Activated T-helper 1 cell treated with anti-CD3 and anti-CD28 coated beads, Interleukin-2, amount 50 U/mL, for 16 hours (primary cell): ENCODE measurements at regions not wholly inside any gene's neighbourhood (a gene's known extent, or its start where the extent isn't known, plus 50 kb on each side); places are given as distances from the start of the nearest gene placed in this dataset.

Experiments used
- DNase-seq, 2 donors: peaks; one replicate each; pipeline ENCODE4 v3.0.0-alpha.2; 2020; ENCODE audit warnings: low read depth in 1 of 2, low spot score in 1 of 2

DNA sequence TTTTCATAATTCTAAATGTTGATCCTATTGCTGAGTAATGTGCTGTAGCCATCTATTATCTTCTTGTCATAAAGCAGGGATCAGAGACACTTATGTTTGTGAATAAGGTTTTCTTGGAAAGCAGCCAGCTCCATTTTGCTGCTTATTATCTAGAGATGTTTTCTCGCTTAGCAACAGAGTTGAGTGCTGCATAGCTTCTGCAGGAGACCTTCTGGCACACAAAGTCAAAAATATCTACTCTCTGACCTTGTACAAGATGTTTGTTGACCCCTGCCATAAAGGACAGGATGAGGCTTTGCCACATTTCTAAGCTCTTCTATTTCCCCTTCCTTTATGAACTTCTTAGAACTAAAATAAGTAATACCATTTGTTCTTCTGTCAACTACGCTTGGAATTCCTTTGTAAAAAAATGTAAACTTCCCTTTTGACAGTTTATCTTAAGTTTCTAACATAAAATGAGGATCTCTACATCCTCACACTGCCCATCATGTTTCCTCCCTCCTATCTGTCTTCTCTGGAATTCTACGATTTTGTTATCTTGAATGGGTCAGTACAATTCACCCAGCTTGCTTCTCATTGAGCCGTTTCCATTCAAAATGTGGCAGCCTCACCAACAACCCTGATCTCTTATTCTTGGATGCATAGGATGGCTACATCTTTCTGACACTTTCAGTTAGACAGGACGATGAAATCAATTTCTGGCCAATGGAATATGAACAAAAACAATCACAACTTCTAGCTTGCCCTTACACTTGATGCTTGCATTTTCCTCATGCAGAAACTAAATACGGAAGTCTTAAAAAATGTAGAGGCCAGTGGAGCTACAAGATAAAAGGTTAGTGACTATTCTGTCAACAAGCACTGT, 1377.0 kb downstream of the SUCLG1 start:
- no peak for DNase-seq

DNA sequence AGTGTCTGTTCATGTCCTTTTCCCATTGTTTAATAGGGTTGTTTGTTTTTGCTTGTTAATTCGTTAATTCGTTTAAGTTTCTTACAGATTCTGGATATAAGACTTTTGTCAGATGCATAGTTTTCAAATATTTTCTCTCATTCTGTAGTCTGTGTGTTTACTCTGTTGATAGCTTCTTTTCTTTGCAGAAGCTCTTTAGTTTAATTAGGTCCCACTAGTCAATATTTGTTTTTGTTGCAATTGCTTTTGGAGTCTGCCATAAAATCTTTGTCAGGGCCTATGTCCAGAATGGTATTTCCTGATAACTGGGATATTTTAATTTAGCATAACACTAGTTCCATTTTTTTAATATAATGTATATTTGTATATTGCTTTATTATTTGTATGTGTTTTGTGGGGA, 1380.1 kb downstream of the SUCLG1 start:
- DNase-seq = no peak

- DNase-seq = no peak
These were observed 1386.3 kb downstream of the SUCLG1 start for GRCh38 chr2:83072767-83073166.

DNA sequence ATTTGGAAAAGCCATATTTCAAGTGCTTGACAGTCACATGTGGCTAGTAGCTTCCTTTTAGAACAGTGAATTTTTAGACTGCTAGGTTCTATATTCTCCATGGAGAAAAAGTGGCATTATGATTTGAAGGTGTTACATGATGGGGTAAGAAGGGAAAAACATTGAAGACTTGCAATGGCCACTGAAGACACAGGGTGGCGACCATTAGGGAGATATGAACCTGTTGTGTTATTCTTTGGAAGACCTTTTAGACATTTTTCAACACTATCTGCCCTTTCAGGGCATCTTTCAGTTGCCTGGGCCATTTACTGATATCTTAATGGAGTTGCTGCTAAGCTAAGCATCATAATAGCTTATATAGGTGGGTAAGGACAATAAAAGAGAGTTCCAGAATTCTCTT, 1387.2 kb downstream of the SUCLG1 start:
- DNase-seq = no peak

- no peak for DNase-seq
These were observed 1387.7 kb downstream of the SUCLG1 start for GRCh38 chr2:83071352-83071751.

DNA sequence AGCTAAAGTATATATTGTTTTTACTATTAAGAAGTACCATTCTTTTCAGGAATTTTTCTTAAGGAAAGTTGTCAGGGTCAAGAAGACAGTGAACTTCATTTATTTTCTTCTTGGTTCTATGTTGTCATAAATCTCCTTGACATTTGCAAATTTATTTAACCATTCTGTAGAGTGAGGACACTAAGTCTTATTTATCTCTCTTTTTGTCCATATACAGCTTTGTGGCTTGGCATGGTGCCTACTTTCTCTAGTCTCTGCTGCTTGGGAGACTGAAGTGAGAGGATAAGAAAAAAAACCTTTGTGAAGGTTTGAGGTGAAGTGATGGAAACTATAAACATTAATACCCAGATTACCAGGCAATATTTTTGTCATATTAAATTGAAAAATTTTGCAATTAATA, 1389.4 kb downstream of the SUCLG1 start:
- DNase-seq = no peak

DNA sequence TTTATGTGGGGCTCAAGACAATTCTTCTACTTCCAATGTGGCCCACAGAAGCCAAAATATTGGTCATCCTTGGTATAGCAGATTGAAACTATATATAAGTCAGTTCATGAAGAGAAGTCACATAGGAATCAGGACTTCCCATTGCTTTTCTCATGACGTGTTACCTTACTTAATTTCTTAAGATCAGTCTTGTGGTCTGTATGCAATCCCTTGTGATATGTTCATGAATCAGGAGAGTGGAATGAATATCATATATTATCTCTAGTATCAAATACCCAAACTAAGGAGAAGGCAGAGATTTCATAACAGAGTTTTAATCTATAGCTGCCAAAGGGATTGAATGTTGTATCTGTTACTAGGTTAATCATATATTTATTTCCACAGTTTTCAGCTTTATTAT, 1390.4 kb downstream of the SUCLG1 start:
- DNase-seq = no peak

GRCh38 chr2:83067947-83068346, 1391.1 kb downstream of the SUCLG1 start:
- no peak for DNase-seq

- no peak for DNase-seq
These were observed 1395.1 kb downstream of the SUCLG1 start for GRCh38 chr2:83063933-83064332.

DNA sequence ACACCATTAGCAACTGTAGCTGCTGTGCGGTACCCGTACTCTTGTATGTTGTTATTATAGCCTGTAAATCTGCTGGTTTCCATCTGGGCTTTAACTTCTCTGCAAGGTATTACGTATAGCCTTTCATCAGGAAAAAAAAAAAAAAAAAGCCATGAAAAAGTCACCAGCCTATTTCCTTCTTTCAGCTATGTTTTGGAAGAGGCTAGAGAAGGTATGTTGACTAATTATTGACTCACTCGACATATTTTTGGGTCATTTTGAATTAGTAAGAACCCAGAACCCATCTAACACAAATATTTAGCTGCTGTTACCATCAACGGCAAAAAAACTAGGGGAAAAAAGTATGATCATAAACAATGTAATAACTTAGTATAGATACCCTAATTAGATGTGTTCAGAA, 1395.6 kb downstream of the SUCLG1 start:
- no peak for DNase-seq

- no peak for DNase-seq
These were observed 1400.4 kb downstream of the SUCLG1 start for GRCh38 chr2:83058683-83059082.

GRCh38 chr2:83055376-83056010, 1403.6 kb downstream of the SUCLG1 start:
- no peak for DNase-seq

DNA sequence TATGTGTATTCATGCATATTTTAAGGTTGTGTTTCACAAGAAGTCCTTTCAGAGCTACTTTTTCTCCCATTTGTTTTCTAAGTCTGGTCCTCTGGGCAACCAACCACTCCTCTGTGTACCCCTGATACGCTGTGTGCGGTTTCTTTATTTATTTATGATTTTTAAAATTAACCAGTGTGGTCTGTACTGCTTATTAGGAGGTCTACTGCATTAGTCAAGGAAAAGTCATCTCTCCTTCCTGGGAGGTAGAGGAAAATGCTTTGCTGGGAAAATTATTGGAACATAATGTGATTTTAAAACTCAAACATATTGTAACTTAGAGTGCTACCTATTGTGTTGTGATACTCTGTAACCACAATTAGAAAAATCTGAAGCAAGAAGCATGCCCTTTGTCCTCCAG, 1404.3 kb downstream of the SUCLG1 start:
- no peak for DNase-seq

GRCh38 chr2:83051538-83052170, 1407.4 kb downstream of the SUCLG1 start:
- no peak for DNase-seq

GRCh38 chr2:83042053-83042452, 1417.0 kb downstream of the SUCLG1 start:
- DNase-seq = no peak

- DNase-seq = no peak
These were observed 1436.4 kb downstream of the SUCLG1 start for GRCh38 chr2:83022631-83023210.

DNA sequence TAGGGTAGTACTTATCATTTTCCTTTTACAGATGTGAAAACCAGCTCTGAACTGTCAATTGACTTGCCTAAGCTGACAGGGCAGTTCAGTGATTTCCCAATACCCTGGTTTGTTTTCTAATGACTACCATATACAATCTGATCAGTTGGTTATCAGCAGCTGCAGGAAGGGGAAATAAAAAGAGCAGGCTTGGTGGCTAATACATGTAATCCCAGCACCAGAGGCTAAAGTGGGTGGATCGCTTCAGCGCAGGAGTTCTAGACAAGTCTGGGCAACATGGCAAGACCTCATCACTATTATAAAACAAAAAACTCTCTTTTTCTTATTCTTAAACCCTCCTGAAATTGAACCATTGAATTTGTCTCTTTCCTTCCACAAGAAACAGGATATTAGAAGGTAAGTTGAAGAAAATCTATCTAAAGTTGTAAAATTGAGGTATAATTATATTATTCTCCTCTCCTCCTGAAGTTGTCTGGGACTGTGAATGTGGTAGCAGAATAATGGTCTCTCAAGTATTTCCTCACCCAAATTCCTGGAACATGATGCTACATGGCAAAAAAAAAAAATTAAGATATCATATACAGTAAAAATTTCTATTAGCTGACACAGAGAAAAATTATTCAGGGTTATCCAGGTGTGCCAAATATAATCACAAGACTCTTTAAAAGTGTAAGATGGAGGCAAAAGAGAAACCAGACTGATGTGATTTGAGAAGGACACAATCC, 1441.6 kb downstream of the SUCLG1 start:
- no peak for DNase-seq

GRCh38 chr2:83016343-83017110, 1442.6 kb downstream of the SUCLG1 start:
- DNase-seq = no peak

GRCh38 chr2:83015900-83016299, 1443.2 kb downstream of the SUCLG1 start:
- no peak for DNase-seq

DNA sequence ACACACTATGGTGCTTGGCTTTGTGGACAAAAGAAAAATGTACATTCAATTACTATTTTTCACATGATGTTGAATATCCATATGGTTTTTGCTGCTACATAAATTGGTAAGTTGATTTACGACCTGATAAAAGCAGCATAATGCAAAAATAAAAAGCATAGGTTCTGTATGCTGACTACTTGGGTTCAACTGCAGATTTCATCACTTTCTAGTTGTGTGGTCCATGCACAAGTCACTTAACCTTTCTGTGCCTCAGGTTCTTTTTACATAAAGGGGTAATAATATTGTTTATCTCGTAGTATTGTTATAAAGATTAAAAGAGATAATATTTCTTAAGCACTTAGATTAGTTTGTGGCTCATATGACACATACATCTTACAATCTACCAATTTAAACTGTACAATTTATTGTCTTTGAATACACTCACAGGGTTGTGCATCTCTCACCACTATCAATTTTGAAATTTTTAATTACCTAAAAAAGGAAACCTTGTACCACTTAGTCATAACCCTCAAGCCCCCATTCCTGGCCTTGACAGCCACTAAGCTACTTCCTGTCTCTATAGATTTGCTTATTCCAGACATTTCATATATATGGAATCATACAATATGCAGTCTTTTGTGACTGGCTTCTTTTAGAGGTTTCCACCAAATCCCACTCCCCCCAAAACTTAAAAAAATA, 1443.9 kb downstream of the SUCLG1 start:
- no peak for DNase-seq
